SW480 (cell line): ENCODE measurements at regions not wholly inside any gene's neighbourhood (a gene's known extent, or its start where the extent isn't known, plus 50 kb on each side); places are given as distances from the start of the nearest gene placed in this dataset.
"Not testable (repeated sequence)": the region's sequence is repeated elsewhere in the genome, so short reads cannot be mapped to it uniquely, and the experiment has no call there.

Experiments
- DNase-seq: peaks from one replicate; pipeline ENCODE4 v3.0.0-alpha.2; 2016; ENCODE audit warnings: low spot score

GRCh38 chr1:59214248-59215208, 82.4 kb upstream of the FGGY start:
- DNase-seq, result peak; percentile 11

GRCh38 chr1:59215766-59216291, 81.1 kb upstream of the FGGY start:
- DNase-seq, result no peak

- not testable (repeated sequence) for DNase-seq
These were observed 79.5 kb upstream of the FGGY start for GRCh38 chr1:59217439-59217838.

GRCh38 chr1:59218521-59219236, 78.2 kb upstream of the FGGY start:
- no peak for DNase-seq

- DNase-seq, result no peak
These were observed 77.0 kb upstream of the FGGY start for GRCh38 chr1:59219916-59220315.

GRCh38 chr1:59220356-59220755, 76.5 kb upstream of the FGGY start:
- no peak for DNase-seq

GRCh38 chr1:59223198-59223597, 73.7 kb upstream of the FGGY start:
- DNase-seq, result no peak

GRCh38 chr1:59223989-59224634, 72.8 kb upstream of the FGGY start:
- no peak for DNase-seq

- no peak for DNase-seq
These were observed 71.1 kb upstream of the FGGY start for GRCh38 chr1:59225594-59226316.

GRCh38 chr1:59229138-59229537, 67.8 kb upstream of the FGGY start:
- no peak for DNase-seq

GRCh38 chr1:59230622-59231021, 66.3 kb upstream of the FGGY start:
- no peak for DNase-seq

GRCh38 chr1:59232216-59232615, 64.7 kb upstream of the FGGY start:
- no peak for DNase-seq

GRCh38 chr1:59233444-59233843, 63.5 kb upstream of the FGGY start:
- no peak for DNase-seq

- no peak for DNase-seq
These were observed 60.0 kb upstream of the FGGY start for GRCh38 chr1:59236721-59237545.

GRCh38 chr1:59237900-59238299, 59.0 kb upstream of the FGGY start:
- DNase-seq, result no peak

GRCh38 chr1:59238333-59238934, 58.5 kb upstream of the FGGY start:
- no peak for DNase-seq

GRCh38 chr1:59238993-59239392, 57.9 kb upstream of the FGGY start:
- DNase-seq, result no peak

GRCh38 chr1:59241909-59242308, 55.0 kb upstream of the FGGY start:
- DNase-seq, result no peak

- no peak for DNase-seq
These were observed 54.5 kb upstream of the FGGY start for GRCh38 chr1:59242370-59242769.

- no peak for DNase-seq
These were observed 53.3 kb upstream of the FGGY start for GRCh38 chr1:59243550-59243949.
